DND-41 (cell line): ENCODE measurements at regions not wholly inside any gene's neighbourhood (a gene's known extent, or its start where the extent isn't known, plus 50 kb on each side); places are given as distances from the start of the nearest gene placed in this dataset.
"Not testable (repeated sequence)": the region's sequence is repeated elsewhere in the genome, so short reads cannot be mapped to it uniquely, and the experiment has no call there.

Experiments
- ATAC-seq: fragments of 200-7000 bp; cut with Tn5 transposase; 3 replicates; pipeline ENCODE4 v1.9.1; 2021; ENCODE audit warnings: low read depth; ENCODE audit not compliant: insufficient read depth
- DNase-seq: peaks from one replicate; pipeline ENCODE4 v3.0.0-alpha.2; 2020
- H2AFZ ChIP-seq: 2 replicates; pipeline ENCODE4 v1.6.0; 2012; ENCODE audit warnings: low read depth, low read length
- H3K27ac ChIP-seq: 2 replicates; pipeline ENCODE4 v1.5.1; 2012; ENCODE audit warnings: low read length, inconsistent platforms
- H3K27me3 ChIP-seq: fragments of 200-600 bp; sonication (generic); 2 replicates; pipeline ENCODE4 v1.6.0; 2012; ENCODE audit warnings: low read length, mild to moderate bottlenecking, inconsistent platforms; ENCODE audit not compliant: insufficient read depth, poor library complexity
- H3K36me3 ChIP-seq: 2 replicates; pipeline ENCODE4 v1.5.1; 2012; ENCODE audit warnings: low read length, inconsistent platforms; ENCODE audit not compliant: insufficient read depth
- H3K4me1 ChIP-seq: 2 replicates; pipeline ENCODE4 v1.5.1; 2012; ENCODE audit warnings: mild to moderate bottlenecking, low read length; ENCODE audit not compliant: insufficient read depth
- H3K4me2 ChIP-seq: 2 replicates; pipeline ENCODE4 v1.6.0; 2012; ENCODE audit warnings: mild to moderate bottlenecking, moderate library complexity, low read length, inconsistent platforms; ENCODE audit not compliant: insufficient read depth
- H3K4me3 ChIP-seq, 2 experiments: fragments of 200-600 bp in 1 of 2; shearing (Covaris generic) in 1 of 2; 2 replicates each; pipeline ENCODE4 v1.5.1; 2012 to 2016; ENCODE audit warnings: inconsistent platforms in 2 of 2, low read length in 2 of 2, mild to moderate bottlenecking in 2 of 2, low read depth in 1 of 2, moderate library complexity in 1 of 2
- H3K79me2 ChIP-seq: 2 replicates; pipeline ENCODE4 v1.6.0; 2012; ENCODE audit warnings: low read length, inconsistent platforms; ENCODE audit not compliant: insufficient read depth
- H3K9ac ChIP-seq: 2 replicates; pipeline ENCODE4 v1.6.0; 2012; ENCODE audit warnings: low read depth, mild to moderate bottlenecking, inconsistent platforms, low read length, moderate library complexity
- H3K9me3 ChIP-seq: 2 replicates; pipeline ENCODE4 v1.5.1; 2012; ENCODE audit warnings: low read length, moderate library complexity, mild to moderate bottlenecking, inconsistent platforms; ENCODE audit not compliant: insufficient read depth, severe bottlenecking
- H4K20me1 ChIP-seq: 2 replicates; pipeline ENCODE4 v1.6.0; 2012; ENCODE audit warnings: low read length; ENCODE audit not compliant: insufficient read depth
- CTCF ChIP-seq: IDR thresholded peaks from 2 replicates; pipeline ENCODE4 v1.5.1; 2012; ENCODE audit warnings: borderline replicate concordance, low read length, moderate library complexity, mild to moderate bottlenecking; ENCODE audit not compliant: poor library complexity, severe bottlenecking; ENCODE audit errors: extremely low read depth
- EZH2 ChIP-seq: IDR thresholded peaks from 3 replicates; pipeline ENCODE4 v1.6.1; 2012; ENCODE audit warnings: borderline replicate concordance, low read depth, mild to moderate bottlenecking, moderate library complexity, low read length, inconsistent platforms; ENCODE audit not compliant: severe bottlenecking

GRCh38 chr17:52420555-52421078 lies 262.1 kb upstream of the CA10 start:
- H3K9ac ChIP-seq, result no peak overlapping the region
- H3K4me1 ChIP-seq, result no peaks in the 10 kb centered on the region
- no peaks in the 10 kb centered on the region for H3K79me2 ChIP-seq
- no peak overlapping the region for H3K27ac ChIP-seq
- no peaks in the 10 kb centered on the region for H3K36me3 ChIP-seq
- H3K9me3 ChIP-seq, result no peaks in the 10 kb centered on the region
- TF ChIP-seq CTCF (no peak), EZH2 (no peak)
- no peaks in the 10 kb centered on the region for H4K20me1 ChIP-seq
- H3K4me3 ChIP-seq, result no peak overlapping the region
- H3K27me3 ChIP-seq, result no peaks in the 10 kb centered on the region
- H2AFZ ChIP-seq, result no peak overlapping the region
- no peak for ATAC-seq
- no peak overlapping the region for H3K4me2 ChIP-seq
- no peak for DNase-seq

GRCh38 chr17:52419229-52419641 lies 260.7 kb upstream of the CA10 start:
- Histone ChIP-seq H3K4me1 (no peaks in the 10 kb centered on the region), H3K79me2 (no peaks in the 10 kb centered on the region), H2AFZ (no peak overlapping the region), H3K4me2 (no peak overlapping the region), H3K9ac (no peak overlapping the region), H3K27me3 (no peaks in the 10 kb centered on the region), H3K9me3 (no peaks in the 10 kb centered on the region), H3K27ac (no peak overlapping the region), H3K36me3 (no peaks in the 10 kb centered on the region), H4K20me1 (no peaks in the 10 kb centered on the region), H3K4me3 (no peak overlapping the region)
- no peak for ATAC-seq
- DNase-seq, result no peak
- TF ChIP-seq EZH2 (no peak), CTCF (no peak)

GRCh38 chr17:52410781-52411180 lies 252.3 kb upstream of the CA10 start:
- Histone ChIP-seq H2AFZ (no peak overlapping the region), H3K9me3 (no peaks in the 10 kb centered on the region), H3K4me2 (no peak overlapping the region), H3K36me3 (no peaks in the 10 kb centered on the region), H3K27me3 (no peaks in the 10 kb centered on the region), H3K27ac (no peak overlapping the region), H4K20me1 (no peaks in the 10 kb centered on the region), H3K79me2 (no peaks in the 10 kb centered on the region), H3K4me1 (no peaks in the 10 kb centered on the region), H3K4me3 (no peak overlapping the region), H3K9ac (no peak overlapping the region)
- TF ChIP-seq CTCF (no peak), EZH2 (no peak)
- no peak for ATAC-seq
- no peak for DNase-seq

GRCh38 chr17:52409222-52409621 lies 250.7 kb upstream of the CA10 start:
- not testable (repeated sequence) for H3K27ac ChIP-seq, H3K4me3 ChIP-seq, H2AFZ ChIP-seq, H3K36me3 ChIP-seq, H3K9me3 ChIP-seq, DNase-seq, H3K9ac ChIP-seq, H4K20me1 ChIP-seq, H3K27me3 ChIP-seq, ATAC-seq, H3K4me2 ChIP-seq, H3K4me1 ChIP-seq, H3K79me2 ChIP-seq
